ENCODE measurements at regions not wholly inside any gene's neighbourhood (a gene's known extent, or its start where the extent isn't known, plus 50 kb on each side); places are given as distances from the start of the nearest gene placed in this dataset.

- Histone ChIP-seq H3K4me1 (no peaks in the 10 kb centered on the region), H3K27ac (no peak overlapping the region), H2AFZ (no peak overlapping the region), H3K4me2 (ENCODE audit: low read length) (no peak overlapping the region), H3K9me3 (ENCODE audit: control insufficient read depth, low read length) (no peaks in the 10 kb centered on the region), H3K36me3 (ENCODE audit: control insufficient read depth, insufficient read depth, low read length) (no peaks in the 10 kb centered on the region), H3K27me3 (ENCODE audit: control insufficient read depth, insufficient read depth, low read length) (no peaks in the 10 kb centered on the region), H3K9ac (no peak overlapping the region), H3K4me3 (ENCODE audit: low read depth, low read length) (no peak overlapping the region), H3K79me2 (no peaks in the 10 kb centered on the region)
- no peak for TF ChIP-seq CTCF (IDR thresholded peaks at IDR 0.05)
Measured at GRCh38 chr12:78793491-78793890, 71.1 kb upstream of the SYT1 start.

- Histone ChIP-seq H3K4me3 (ENCODE audit: low read depth, low read length) (no peak overlapping the region), H2AFZ (no peak overlapping the region), H3K79me2 (no peaks in the 10 kb centered on the region), H3K27ac (no peak overlapping the region), H3K36me3 (ENCODE audit: control insufficient read depth, insufficient read depth, low read length) (no peaks in the 10 kb centered on the region), H3K4me2 (ENCODE audit: low read length) (no peak overlapping the region), H3K9me3 (ENCODE audit: control insufficient read depth, low read length) (no peaks in the 10 kb centered on the region), H3K9ac (no peak overlapping the region), H3K4me1 (no peaks in the 10 kb centered on the region), H3K27me3 (ENCODE audit: control insufficient read depth, insufficient read depth, low read length) (no peaks in the 10 kb centered on the region)
- TF ChIP-seq CTCF (IDR thresholded peaks at IDR 0.05) = no peak
Measured at GRCh38 chr12:78793982-78794381, 70.6 kb upstream of the SYT1 start.

GRCh38 chr12:78795934-78796445 is 68.6 kb upstream of the SYT1 start:
- no peaks in the 10 kb centered on the region for H3K4me1 ChIP-seq
- no peak overlapping the region for H3K4me3 ChIP-seq (ENCODE audit: low read depth, low read length)
- no peak overlapping the region for H3K9ac ChIP-seq
- TF ChIP-seq CTCF (IDR thresholded peaks at IDR 0.05) = no peak
- no peak overlapping the region for H2AFZ ChIP-seq
- H3K36me3 ChIP-seq (ENCODE audit: control insufficient read depth, insufficient read depth, low read length) = no peaks in the 10 kb centered on the region
- H3K4me2 ChIP-seq (ENCODE audit: low read length) = no peak overlapping the region
- H3K27me3 ChIP-seq (ENCODE audit: control insufficient read depth, insufficient read depth, low read length) = no peaks in the 10 kb centered on the region
- no peaks in the 10 kb centered on the region for H3K79me2 ChIP-seq
- no peak overlapping the region for H3K27ac ChIP-seq
- no peaks in the 10 kb centered on the region for H3K9me3 ChIP-seq (ENCODE audit: control insufficient read depth, low read length)

GRCh38 chr12:78797196-78797931 is 67.2 kb upstream of the SYT1 start:
- H3K27me3 ChIP-seq (ENCODE audit: control insufficient read depth, insufficient read depth, low read length) = no peaks in the 10 kb centered on the region
- no peak overlapping the region for H3K9ac ChIP-seq
- no peaks in the 10 kb centered on the region for H3K4me1 ChIP-seq
- no peaks in the 10 kb centered on the region for H3K36me3 ChIP-seq (ENCODE audit: control insufficient read depth, insufficient read depth, low read length)
- H3K27ac ChIP-seq = no peak overlapping the region
- H3K9me3 ChIP-seq (ENCODE audit: control insufficient read depth, low read length) = no peaks in the 10 kb centered on the region
- no peak overlapping the region for H3K4me2 ChIP-seq (ENCODE audit: low read length)
- no peaks in the 10 kb centered on the region for H3K79me2 ChIP-seq
- TF ChIP-seq CTCF (IDR thresholded peaks at IDR 0.05) = no peak
- H3K4me3 ChIP-seq (ENCODE audit: low read depth, low read length) = no peak overlapping the region
- no peak overlapping the region for H2AFZ ChIP-seq

DNA sequence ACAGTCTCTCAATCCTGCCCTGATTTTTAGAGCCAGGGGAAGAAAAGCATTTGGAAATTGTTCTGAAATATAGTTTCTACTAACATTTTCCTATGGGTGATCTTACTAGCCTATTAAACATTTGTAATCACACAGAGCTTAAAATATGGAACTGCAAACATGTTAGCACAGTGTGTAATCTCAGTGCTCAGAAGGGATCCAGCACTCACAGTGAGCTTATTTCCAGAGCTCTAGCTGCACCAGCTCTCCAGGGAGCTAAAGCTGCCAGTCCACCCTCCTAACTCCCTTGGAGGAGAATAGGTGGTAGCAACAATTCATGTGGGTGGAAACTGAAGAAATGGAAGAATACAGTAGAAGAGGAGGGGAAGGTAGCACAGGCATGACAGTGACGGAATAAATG is 64.9 kb upstream of the SYT1 start:
- no peaks in the 10 kb centered on the region for H3K27me3 ChIP-seq (ENCODE audit: control insufficient read depth, insufficient read depth, low read length)
- TF ChIP-seq CTCF (IDR thresholded peaks at IDR 0.05) = no peak
- no peak overlapping the region for H3K4me3 ChIP-seq (ENCODE audit: low read depth, low read length)
- no peak overlapping the region for H2AFZ ChIP-seq
- H3K9me3 ChIP-seq (ENCODE audit: control insufficient read depth, low read length) = no peaks in the 10 kb centered on the region
- no peaks in the 10 kb centered on the region for H3K36me3 ChIP-seq (ENCODE audit: control insufficient read depth, insufficient read depth, low read length)
- no peaks in the 10 kb centered on the region for H3K4me1 ChIP-seq
- H3K27ac ChIP-seq = no peak overlapping the region
- no peaks in the 10 kb centered on the region for H3K79me2 ChIP-seq
- no peak overlapping the region for H3K4me2 ChIP-seq (ENCODE audit: low read length)
- no peak overlapping the region for H3K9ac ChIP-seq

All from parathyroid adenoma (tissue), 2 donors.